ENCODE measurements at regions not wholly inside any gene's neighbourhood (a gene's known extent, or its start where the extent isn't known, plus 50 kb on each side); places are given as distances from the start of the nearest gene placed in this dataset.

GRCh38 chr2:54021702-54022101 is 50.9 kb upstream of the PSME4 start:
- TF ChIP-seq CTCF (IDR thresholded peaks at IDR 0.05; ENCODE audit: borderline replicate concordance, insufficient read depth, low read depth, low read length): no peak
- H3K4me3 ChIP-seq (ENCODE audit: low read depth, low read length): no peak overlapping the region

GRCh38 chr2:54020793-54021414 is 50.1 kb upstream of the PSME4 start:
- no peak for TF ChIP-seq CTCF (IDR thresholded peaks at IDR 0.05; ENCODE audit: borderline replicate concordance, insufficient read depth, low read depth, low read length)
- H3K4me3 ChIP-seq (ENCODE audit: low read depth, low read length): no peak overlapping the region
